Sigmoid colon (tissue), 6 donors: ENCODE measurements at regions not wholly inside any gene's neighbourhood (a gene's known extent, or its start where the extent isn't known, plus 50 kb on each side); places are given as distances from the start of the nearest gene placed in this dataset.
A peak's percentile ranks its signal among the peaks of the same experiment; 100 is the strongest.

ENCODE experiments used
- DNase-seq: peaks from one replicate; pipeline ENCODE4 v3.0.0-alpha.2; 2019
- H3K27ac ChIP-seq, 4 donors: fragments of 200-600 bp; sonication (generic); one replicate each; pipeline ENCODE4 v1.5.1; 2016 to 2019; ENCODE audit warnings: mild to moderate bottlenecking in 1 of 4
- H3K27me3 ChIP-seq, 3 donors: fragments of 200-600 bp; sonication (generic); one replicate each; pipeline ENCODE4 v1.5.1; 2019; ENCODE audit warnings: mild to moderate bottlenecking in 1 of 3
- H3K36me3 ChIP-seq, 4 donors: fragments of 200-600 bp; sonication (generic); one replicate each; pipeline ENCODE4 v1.5.1; 2016 to 2019
- H3K4me1 ChIP-seq, 4 donors: fragments of 200-600 bp; sonication (generic); one replicate each; pipeline ENCODE4 v1.5.1; 2017 to 2019
- H3K4me3 ChIP-seq, 4 donors: fragments of 200-600 bp; sonication (generic); one replicate each; pipeline ENCODE4 v1.5.1; 2017 to 2019; ENCODE audit warnings: mild to moderate bottlenecking in 2 of 4, moderate library complexity in 1 of 4
- H3K9me3 ChIP-seq, 4 donors: fragments of 200-600 bp in 3 of 4; sonication (generic) in 3 of 4; one replicate each; pipeline versions ENCODE4 v1.5.1 to v1.6.1; 2013 to 2019
- EP300 ChIP-seq, 4 donors: sonication (generic); formaldehyde crosslinking; IDR thresholded peaks; one replicate each; pipeline ENCODE4 v1.6.1; 2017; ENCODE audit warnings: antibody characterized with exemption in 4 of 4
- POLR2A ChIP-seq, 2 donors: fragments of 450-650 bp; IDR thresholded peaks; one replicate each; pipeline ENCODE4 v1.6.1; 2016; ENCODE audit warnings: antibody characterized with exemption in 2 of 2, mild to moderate bottlenecking in 2 of 2, moderate library complexity in 2 of 2
- POLR2AphosphoS5 ChIP-seq, 4 donors: sonication (generic); formaldehyde crosslinking; IDR thresholded peaks; one replicate each; pipeline ENCODE4 v1.6.1; 2017; ENCODE audit warnings: antibody characterized with exemption in 4 of 4
- WGBS, 2 donors: extraction: QIAGEN DNeasy Blood & Tissue Kit; methylation state at CpG; one replicate each; pipeline ENCODE4 v1.1.7; 2013; 5-methylcytosine and 5-hydroxymethylcytosine counted together
- intact Hi-C: fragments of 100-400 bp; cut with DNase I; formaldehyde crosslinking; loops from one replicate; pipeline ENCODE4 v1.15.1; 2023
- TF ChIP-seq, protein P1 (sequence below), 4 experiments: fragments of 450-650 bp in 3 of 4; fragments of 200-600 bp in 1 of 4; IDR thresholded peaks; one replicate each; pipeline ENCODE4 v1.5.1; 2016 to 2019; ENCODE audit warnings: antibody characterized with exemption in 4 of 4, mild to moderate bottlenecking in 3 of 4, moderate library complexity in 2 of 4
- donor health status: healthy with polysubstance abuse.
- donor health status: healthy.

DNA sequence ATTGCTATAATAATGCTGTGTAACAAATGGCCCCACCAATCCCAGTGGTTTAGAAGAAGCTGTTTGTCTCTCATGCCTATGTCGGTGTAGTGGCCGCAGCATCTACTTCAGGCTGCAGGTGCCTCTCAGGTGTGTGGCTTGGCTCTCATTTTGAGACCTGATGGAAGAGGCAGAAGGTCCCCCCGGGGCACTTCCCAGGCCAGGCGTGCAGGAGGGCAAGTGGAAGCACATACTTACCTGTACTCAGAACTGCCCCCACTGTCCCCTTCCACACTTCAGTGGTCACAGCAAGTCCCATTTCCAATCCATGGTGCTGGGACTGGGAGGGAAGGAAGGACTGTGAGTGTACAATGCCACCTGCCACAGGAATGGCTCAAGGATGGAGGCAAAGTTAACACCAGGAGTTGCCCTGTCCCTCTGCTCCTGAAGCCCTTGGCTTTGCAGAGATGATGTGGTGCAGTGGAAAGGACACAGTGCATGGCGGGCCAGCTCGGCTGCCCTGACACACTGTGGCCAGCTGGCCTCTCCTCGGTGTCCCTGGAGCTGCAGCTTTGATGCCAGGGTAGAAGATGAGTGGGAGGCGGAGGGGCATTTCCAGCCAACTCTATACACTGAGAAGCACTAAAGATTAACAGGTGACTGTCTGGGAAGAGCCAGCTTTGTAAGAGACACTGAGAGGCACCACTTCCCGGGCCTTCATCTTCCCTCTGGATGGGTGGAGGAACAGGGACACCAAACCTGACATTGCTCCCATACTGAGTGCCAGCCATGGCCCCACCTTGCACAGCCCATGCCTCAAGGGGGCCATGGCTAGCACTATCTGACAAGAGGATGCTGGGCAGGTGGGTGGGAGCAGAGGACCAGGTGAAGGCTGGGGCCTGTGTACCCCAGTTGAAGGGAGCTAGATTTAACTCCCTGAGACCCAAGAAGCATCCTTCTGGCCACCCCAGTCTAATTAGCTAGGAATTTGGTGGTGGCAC lies 105.9 kb downstream of the METRNL start:
- H3K9me3 ChIP-seq = peaks cover 0 to 5% (median 0%) of the 10 kb centered on the region in 4 donors
- TF ChIP-seq POLR2AphosphoS5 (IDR thresholded peaks at IDR 0.05) = no peak
- TF ChIP-seq, protein P1, sequence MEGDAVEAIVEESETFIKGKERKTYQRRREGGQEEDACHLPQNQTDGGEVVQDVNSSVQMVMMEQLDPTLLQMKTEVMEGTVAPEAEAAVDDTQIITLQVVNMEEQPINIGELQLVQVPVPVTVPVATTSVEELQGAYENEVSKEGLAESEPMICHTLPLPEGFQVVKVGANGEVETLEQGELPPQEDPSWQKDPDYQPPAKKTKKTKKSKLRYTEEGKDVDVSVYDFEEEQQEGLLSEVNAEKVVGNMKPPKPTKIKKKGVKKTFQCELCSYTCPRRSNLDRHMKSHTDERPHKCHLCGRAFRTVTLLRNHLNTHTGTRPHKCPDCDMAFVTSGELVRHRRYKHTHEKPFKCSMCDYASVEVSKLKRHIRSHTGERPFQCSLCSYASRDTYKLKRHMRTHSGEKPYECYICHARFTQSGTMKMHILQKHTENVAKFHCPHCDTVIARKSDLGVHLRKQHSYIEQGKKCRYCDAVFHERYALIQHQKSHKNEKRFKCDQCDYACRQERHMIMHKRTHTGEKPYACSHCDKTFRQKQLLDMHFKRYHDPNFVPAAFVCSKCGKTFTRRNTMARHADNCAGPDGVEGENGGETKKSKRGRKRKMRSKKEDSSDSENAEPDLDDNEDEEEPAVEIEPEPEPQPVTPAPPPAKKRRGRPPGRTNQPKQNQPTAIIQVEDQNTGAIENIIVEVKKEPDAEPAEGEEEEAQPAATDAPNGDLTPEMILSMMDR (IDR thresholded peaks at IDR 0.05) = no peak
- no peak for TF ChIP-seq POLR2A (IDR thresholded peaks at IDR 0.05)
- no peak for TF ChIP-seq EP300 (IDR thresholded peaks at IDR 0.05)
- H3K27ac ChIP-seq = no peak overlapping the region
- intact Hi-C loops = no loop called here
- H3K27me3 ChIP-seq = no peaks in the 10 kb centered on the region
- no peak overlapping the region for H3K4me3 ChIP-seq
- no peaks in the 10 kb centered on the region for H3K36me3 ChIP-seq
- peak; percentile 63 for DNase-seq
- WGBS, 2 donors = 92 to 96% methylated on average over 9 of the region's 9 CpGs
- peaks cover 0 to 12% (median 0%) of the 10 kb centered on the region in 4 donors for H3K4me1 ChIP-seq

DNA sequence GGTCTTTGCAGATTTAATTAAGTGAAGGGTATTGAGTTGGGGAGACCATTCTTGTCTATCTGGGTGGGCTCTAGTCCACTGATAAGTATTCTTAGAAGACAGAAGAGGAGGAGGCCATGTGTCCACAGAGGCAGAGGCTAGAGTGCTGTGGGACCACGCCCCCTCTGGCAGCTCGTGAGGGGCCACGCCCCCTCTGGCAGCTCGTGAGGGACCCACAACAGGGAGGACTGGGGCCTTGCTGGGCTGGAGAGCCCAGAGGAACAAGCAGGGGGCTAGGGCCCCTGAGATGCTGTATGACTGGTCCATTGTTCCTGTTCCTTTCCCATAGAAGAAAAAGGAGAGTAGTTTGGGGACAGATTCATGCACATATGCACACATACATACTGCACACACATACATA lies 106.8 kb downstream of the METRNL start:
- 18 to 30% methylated on average over 4 of the region's 4 CpGs for WGBS, 2 donors
- Histone ChIP-seq H3K4me1 (peaks cover 0 to 14% (median 0%) of the 10 kb centered on the region in 4 donors), H3K27me3 (no peaks in the 10 kb centered on the region), H3K4me3 (no peak overlapping the region), H3K27ac (no peak overlapping the region), H3K9me3 (peaks cover 0 to 5% (median 0%) of the 10 kb centered on the region in 4 donors), H3K36me3 (no peaks in the 10 kb centered on the region)
- no peak for TF ChIP-seq POLR2AphosphoS5 (IDR thresholded peaks at IDR 0.05)
- TF ChIP-seq EP300 (IDR thresholded peaks at IDR 0.05) = no peak
- TF ChIP-seq POLR2A (IDR thresholded peaks at IDR 0.05) = no peak
- TF ChIP-seq, protein P1 (IDR thresholded peaks at IDR 0.05) = no peak
- DNase-seq = peak; percentile 52
- intact Hi-C loops = no loop called here

DNA sequence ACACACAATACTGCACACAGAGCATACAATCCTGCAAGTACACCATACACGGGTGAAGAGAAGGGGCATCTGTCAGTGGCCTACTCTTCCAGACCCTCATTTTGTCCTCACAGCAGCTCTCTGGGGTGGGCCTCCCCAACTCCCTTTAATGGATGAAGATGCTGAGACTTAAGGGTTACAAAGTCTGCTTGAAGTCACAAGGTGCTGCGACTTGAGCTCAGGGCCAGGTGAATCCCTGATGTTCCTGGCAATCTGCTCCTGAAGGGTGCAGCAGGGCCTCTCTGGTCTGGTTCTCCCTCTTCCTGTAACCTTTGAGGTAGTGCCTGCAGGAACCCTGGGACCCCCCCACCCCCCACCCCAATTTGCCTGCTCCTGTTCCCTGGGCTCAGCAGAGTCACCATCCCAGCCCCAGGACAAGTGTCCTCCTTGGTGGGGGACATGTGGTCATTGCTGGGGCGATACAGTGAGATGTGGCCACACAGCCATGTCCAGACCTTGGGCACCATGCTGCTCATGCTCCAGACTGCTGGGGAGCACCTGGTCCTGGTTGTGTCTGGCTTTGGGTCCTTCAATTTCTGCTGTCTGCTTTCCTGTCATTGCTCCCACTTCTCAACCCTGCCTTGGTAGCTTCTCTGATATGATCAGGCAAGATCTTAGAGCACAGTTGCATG lies 107.5 kb downstream of the METRNL start:
- peaks cover 0 to 5% (median 0%) of the 10 kb centered on the region in 4 donors for H3K9me3 ChIP-seq
- no peak overlapping the region for H3K27ac ChIP-seq
- peaks cover 0 to 14% (median 0%) of the 10 kb centered on the region in 4 donors for H3K4me1 ChIP-seq
- intact Hi-C loops = no loop called here
- H3K36me3 ChIP-seq = no peaks in the 10 kb centered on the region
- 86 to 88% methylated on average over 3 of the region's 3 CpGs for WGBS, 2 donors
- DNase-seq = no peak
- H3K27me3 ChIP-seq = no peaks in the 10 kb centered on the region
- TF ChIP-seq, protein P1 (IDR thresholded peaks at IDR 0.05) = no peak
- TF ChIP-seq POLR2AphosphoS5 (IDR thresholded peaks at IDR 0.05) = no peak
- no peak overlapping the region for H3K4me3 ChIP-seq

DNA sequence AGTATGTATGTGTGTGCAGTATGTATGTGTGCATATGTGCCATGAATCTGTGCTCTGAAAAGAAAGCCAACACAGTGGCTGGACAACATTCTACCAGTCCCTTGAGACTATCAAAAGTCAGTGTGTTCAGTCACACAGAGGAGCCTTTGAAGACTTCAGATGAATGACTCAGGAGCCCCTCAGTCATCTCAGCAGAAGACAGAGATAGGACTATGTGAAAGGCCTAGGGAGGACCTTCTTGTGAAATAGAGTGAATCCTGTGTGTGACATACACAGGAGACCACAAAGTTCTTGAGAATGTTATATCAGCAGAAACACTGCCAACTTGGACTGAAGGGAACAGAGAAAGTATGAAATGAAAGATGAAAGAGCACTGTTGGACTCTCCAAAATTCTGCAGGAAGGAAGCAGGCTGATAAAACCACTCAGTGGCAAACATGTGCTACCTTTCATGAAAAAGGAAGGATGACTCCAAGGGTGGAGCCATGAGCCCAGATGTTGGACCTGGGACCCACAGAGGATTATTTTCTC lies 108.4 kb downstream of the METRNL start:
- H3K9me3 ChIP-seq = peaks cover 0 to 5% (median 0%) of the 10 kb centered on the region in 4 donors
- peaks cover 0 to 14% (median 0%) of the 10 kb centered on the region in 4 donors for H3K4me1 ChIP-seq
- H3K36me3 ChIP-seq = no peaks in the 10 kb centered on the region
- no peak overlapping the region for H3K27ac ChIP-seq
- H3K4me3 ChIP-seq = no peak overlapping the region
- H3K27me3 ChIP-seq = no peaks in the 10 kb centered on the region
- intact Hi-C loops = no loop called here
- TF ChIP-seq, protein P1 (IDR thresholded peaks at IDR 0.05) = no peak
- no peak for TF ChIP-seq EP300 (IDR thresholded peaks at IDR 0.05)
- no peak for TF ChIP-seq POLR2AphosphoS5 (IDR thresholded peaks at IDR 0.05)
- TF ChIP-seq POLR2A (IDR thresholded peaks at IDR 0.05) = no peak
- DNase-seq = no peak
